AG04450 (cell line): ENCODE measurements at regions not wholly inside any gene's neighbourhood (a gene's known extent, or its start where the extent isn't known, plus 50 kb on each side); places are given as distances from the start of the nearest gene placed in this dataset.
"Not testable (repeated sequence)": the region's sequence is repeated elsewhere in the genome, so short reads cannot be mapped to it uniquely, and the experiment has no call there.

Experiments
- CTCF ChIA-PET: fragments of 300-600, 350-600 bp; formaldehyde crosslinking; extraction: SDS; loops from one replicate; lab custom pipeline; 2022; ENCODE audit warnings: antibody characterized with exemption, inconsistent platforms; lab: Charles Lee
- POLR2A ChIA-PET: fragments of 350-600 bp; formaldehyde crosslinking; extraction: SDS; loops from one replicate; lab custom pipeline; 2021; ENCODE audit warnings: antibody characterized with exemption, inconsistent platforms; lab: Yijun Ruan, JAX
- DNase-seq: peaks from one replicate; pipeline ENCODE4 v3.0.0-alpha.2; 2011; ENCODE audit warnings: low read depth, low spot score
- H3K27ac ChIP-seq: one replicate; pipeline ENCODE4 v1.5.1; 2012; ENCODE audit warnings: low read depth, low read length, control low read depth
- H3K27me3 ChIP-seq: one replicate; pipeline ENCODE4 v1.6.0; 2012; ENCODE audit warnings: low read length; ENCODE audit not compliant: control insufficient read depth, insufficient read depth
- H3K4me3 ChIP-seq: 2 replicates; pipeline ENCODE4 v1.5.1; 2011; ENCODE audit warnings: mild to moderate bottlenecking, low read depth, low read length, control low read depth
- H3K9me3 ChIP-seq: 2 replicates; pipeline ENCODE4 v1.5.1; 2012; ENCODE audit warnings: low read length; ENCODE audit not compliant: control insufficient read depth, insufficient read depth
- TF ChIP-seq, protein P1 (sequence below): IDR thresholded peaks from 2 replicates; pipeline ENCODE4 v1.5.1; 2011; ENCODE audit warnings: low read depth, low read length, control low read depth, inconsistent platforms

DNA sequence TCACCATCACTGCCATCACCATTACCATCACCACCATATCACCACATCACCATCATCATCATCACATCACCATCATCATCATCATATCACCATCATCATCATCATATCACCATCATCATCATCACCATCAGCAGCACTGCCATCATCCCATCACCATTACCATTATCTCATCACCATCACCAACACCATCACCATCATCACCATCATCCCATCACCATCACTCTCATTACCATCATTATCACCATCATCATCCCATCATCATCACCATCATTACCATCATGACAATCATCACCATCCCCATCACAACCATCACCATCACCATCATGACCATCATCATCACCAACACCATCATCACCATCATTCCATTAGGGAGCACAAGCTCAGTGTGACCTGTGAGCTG lies 318.0 kb downstream of the ADGRD1 start:
- TF ChIP-seq, protein P1, sequence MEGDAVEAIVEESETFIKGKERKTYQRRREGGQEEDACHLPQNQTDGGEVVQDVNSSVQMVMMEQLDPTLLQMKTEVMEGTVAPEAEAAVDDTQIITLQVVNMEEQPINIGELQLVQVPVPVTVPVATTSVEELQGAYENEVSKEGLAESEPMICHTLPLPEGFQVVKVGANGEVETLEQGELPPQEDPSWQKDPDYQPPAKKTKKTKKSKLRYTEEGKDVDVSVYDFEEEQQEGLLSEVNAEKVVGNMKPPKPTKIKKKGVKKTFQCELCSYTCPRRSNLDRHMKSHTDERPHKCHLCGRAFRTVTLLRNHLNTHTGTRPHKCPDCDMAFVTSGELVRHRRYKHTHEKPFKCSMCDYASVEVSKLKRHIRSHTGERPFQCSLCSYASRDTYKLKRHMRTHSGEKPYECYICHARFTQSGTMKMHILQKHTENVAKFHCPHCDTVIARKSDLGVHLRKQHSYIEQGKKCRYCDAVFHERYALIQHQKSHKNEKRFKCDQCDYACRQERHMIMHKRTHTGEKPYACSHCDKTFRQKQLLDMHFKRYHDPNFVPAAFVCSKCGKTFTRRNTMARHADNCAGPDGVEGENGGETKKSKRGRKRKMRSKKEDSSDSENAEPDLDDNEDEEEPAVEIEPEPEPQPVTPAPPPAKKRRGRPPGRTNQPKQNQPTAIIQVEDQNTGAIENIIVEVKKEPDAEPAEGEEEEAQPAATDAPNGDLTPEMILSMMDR: no peak
- CTCF ChIA-PET: no interaction called here
- Histone ChIP-seq H3K27ac (no peak overlapping the region), H3K9me3 (peaks cover 66% of the 10 kb centered on the region), H3K4me3 (no peak overlapping the region), H3K27me3 (no peaks in the 10 kb centered on the region)
- POLR2A ChIA-PET: no interaction called here
- DNase-seq: no peak

DNA sequence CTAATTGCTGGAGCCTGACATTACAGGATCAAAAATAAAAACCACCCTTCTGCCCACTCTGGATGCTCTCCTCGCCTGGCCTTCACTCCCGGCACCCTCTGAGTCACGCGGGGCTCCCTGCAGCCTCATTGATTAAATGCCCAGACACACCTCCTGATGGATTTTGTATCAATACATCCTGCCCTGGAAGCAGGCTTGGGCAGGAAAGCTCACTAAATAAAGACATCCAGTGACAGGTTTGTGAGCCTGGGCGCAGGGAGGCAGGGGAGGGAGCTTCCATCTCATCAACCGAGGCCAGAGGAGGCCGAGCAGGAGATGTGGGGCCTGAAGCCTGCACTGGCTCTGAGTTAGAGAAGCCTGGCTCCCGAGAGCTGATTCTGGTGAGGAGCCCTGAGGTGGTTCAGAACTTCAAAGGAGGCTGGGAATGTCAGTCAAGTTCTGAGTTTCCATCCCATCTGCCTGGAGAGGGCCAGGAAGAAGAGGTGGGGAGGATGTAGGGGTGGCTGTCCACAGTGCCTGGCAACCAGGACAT lies 318.6 kb downstream of the ADGRD1 start:
- POLR2A ChIA-PET: not testable (repeated sequence)

DNA sequence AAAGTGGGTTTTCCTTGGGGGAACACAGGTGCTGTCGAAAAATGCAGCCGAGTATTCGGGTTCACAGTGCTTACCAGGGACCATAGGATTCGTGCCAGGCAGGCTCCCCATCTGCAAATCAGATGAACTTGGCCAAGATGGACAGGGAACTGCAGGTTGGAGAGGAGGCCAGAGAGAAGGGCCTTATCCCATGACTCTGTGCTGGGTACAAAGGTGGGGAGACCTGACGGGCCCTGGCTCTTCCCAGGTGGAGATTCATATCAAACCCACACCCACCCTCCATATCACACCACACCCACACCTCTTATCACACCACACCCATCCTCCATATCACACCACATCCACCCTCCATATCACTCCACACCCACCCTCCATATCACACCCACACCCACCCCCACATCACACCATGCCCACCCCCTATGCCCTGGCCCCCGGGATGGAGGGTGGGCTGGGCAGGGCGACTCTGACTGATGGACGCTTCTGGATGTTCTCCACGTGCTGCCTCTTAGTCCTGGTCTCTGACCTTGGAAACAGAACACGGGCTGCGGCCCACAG lies 319.7 kb downstream of the ADGRD1 start:
- Histone ChIP-seq H3K27me3 (no peaks in the 10 kb centered on the region), H3K9me3 (peaks cover 65% of the 10 kb centered on the region), H3K27ac (no peak overlapping the region), H3K4me3 (no peak overlapping the region)
- no peak for DNase-seq
- CTCF ChIA-PET: no interaction called here
- TF ChIP-seq, protein P1: no peak
- POLR2A ChIA-PET: no interaction called here

More for the DNA sequence above, 318.6 kb downstream of the ADGRD1 start:
- CTCF ChIA-PET, H3K27ac ChIP-seq, H3K27me3 ChIP-seq, DNase-seq, H3K4me3 ChIP-seq: not testable (repeated sequence)
- peaks cover 66% of the 10 kb centered on the region for H3K9me3 ChIP-seq

DNA sequence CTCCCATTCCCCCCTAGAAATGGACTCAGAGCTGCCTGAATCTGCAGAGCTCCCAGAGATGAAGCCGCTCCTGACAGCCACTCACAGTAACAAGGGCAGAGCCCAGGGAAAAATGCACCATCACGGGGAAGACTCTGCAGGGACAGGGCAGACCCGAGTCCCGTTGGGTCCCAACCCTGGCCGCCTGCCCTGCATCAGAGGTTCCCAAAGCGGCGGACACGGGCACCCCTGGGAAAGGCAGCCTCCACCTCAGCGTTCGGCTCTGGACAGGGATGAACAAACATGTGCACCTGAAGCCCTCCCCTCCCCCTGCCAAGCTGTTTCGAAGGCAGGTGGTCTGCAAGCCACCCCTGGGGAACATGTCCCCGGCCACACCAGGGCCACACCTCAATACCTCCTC lies 320.4 kb downstream of the ADGRD1 start:
- DNase-seq: no peak
- ChIA-PET POLR2A (no interaction called here), CTCF (no interaction called here)
- Histone ChIP-seq H3K27ac (no peak overlapping the region), H3K27me3 (no peaks in the 10 kb centered on the region), H3K9me3 (peaks cover 71% of the 10 kb centered on the region), H3K4me3 (no peak overlapping the region)
- TF ChIP-seq, protein P1: no peak

DNA sequence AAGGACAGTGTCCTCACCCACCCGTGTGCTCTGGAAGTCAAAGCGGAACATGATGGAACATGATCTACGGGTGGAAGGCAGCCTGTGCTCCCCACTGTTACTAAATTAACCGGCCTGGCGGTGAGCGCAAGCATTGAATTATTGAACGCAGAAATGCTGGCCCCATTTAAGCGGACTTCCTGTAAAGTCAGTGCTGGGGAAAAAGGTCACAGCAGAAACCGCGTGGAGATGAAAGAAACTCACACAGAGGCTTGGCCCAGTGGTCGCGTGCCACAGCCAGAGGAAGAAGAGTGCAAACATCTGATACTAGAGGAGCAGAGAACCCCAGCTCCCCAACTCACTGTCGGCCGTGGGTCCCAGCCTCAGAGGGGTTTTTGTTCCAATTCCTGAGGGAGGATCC lies 321.2 kb downstream of the ADGRD1 start:
- CTCF ChIA-PET: no interaction called here
- no peak for DNase-seq
- TF ChIP-seq, protein P1: no peak
- Histone ChIP-seq H3K27ac (no peak overlapping the region), H3K4me3 (no peak overlapping the region), H3K27me3 (no peaks in the 10 kb centered on the region), H3K9me3 (peaks cover 72% of the 10 kb centered on the region)
- POLR2A ChIA-PET: no interaction called here
